GM19240 (cell line): ENCODE measurements at regions not wholly inside any gene's neighbourhood (a gene's known extent, or its start where the extent isn't known, plus 50 kb on each side); places are given as distances from the start of the nearest gene placed in this dataset.
"Not testable (repeated sequence)": the region's sequence is repeated elsewhere in the genome, so short reads cannot be mapped to it uniquely, and the experiment has no call there.

Source experiments
- DNase-seq: peaks from one replicate; pipeline ENCODE4 v3.0.0; 2011; ENCODE audit warnings: low spot score; ENCODE audit not compliant: insufficient read length

- DNase-seq: no peak
These were observed 118.9 kb upstream of the SMLR1 start for GRCh38 chr6:130708338-130708737.

DNA sequence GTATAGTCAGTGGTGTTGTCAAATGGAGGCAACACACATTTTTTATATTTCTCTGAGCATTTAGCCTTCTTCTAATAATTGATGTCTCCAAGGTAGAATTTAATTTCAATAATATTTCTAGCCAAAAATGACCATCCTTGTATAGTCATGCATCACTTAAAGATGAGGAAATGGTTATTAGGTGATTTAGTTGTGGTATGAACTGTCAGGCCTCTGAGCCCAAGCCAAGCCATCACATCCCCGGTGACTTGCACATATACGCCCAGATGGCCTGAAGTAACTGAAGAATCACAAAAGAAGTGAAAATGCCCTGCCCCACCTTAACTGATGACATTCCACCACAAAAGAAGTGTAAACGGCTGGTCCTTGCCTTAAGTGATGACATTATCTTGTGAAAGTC, 115.6 kb upstream of the SMLR1 start:
- DNase-seq: not testable (repeated sequence)

DNA sequence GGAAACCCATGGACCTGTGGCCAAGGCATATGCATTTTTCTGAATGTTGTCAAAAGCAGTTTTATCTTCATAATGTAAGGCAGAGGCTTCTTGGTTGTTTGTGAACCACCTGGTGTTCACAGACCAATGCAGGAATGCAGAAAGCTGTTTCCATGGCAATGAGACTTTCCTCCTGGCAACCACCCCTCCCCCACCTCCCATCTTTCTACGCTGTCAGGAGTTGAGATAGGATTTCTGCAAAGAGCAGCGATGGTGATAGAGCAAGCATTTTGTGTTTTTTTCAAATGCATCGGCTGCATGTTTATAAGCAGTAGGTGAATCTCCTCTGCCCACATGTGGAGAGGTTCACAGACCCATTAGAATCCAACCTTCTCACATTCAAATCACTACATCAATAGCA, 114.1 kb upstream of the SMLR1 start:
- DNase-seq: no peak

- DNase-seq: no peak
These were observed 112.1 kb upstream of the SMLR1 start for GRCh38 chr6:130715058-130715457.

GRCh38 chr6:130716466-130716865, 110.7 kb upstream of the SMLR1 start:
- DNase-seq: no peak

DNA sequence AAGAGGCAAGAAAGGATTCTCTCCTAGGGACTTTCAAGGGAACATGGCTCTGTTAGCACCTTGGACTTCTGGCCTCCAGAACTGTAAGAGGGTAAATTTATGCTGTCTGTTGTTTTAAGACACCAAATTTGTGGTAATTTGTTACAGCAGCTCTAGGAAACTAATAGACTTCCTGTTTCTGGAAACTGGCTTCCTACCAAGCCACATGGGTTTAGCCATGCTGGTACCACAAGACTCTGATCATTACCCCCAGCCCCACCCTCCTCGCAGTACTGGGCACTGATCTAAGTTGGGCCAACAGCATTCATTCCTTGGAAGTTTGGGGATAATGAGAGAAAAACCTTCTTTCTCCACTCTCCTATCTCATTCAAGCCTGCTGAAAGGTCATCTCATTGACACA, 109.5 kb upstream of the SMLR1 start:
- no peak for DNase-seq

DNA sequence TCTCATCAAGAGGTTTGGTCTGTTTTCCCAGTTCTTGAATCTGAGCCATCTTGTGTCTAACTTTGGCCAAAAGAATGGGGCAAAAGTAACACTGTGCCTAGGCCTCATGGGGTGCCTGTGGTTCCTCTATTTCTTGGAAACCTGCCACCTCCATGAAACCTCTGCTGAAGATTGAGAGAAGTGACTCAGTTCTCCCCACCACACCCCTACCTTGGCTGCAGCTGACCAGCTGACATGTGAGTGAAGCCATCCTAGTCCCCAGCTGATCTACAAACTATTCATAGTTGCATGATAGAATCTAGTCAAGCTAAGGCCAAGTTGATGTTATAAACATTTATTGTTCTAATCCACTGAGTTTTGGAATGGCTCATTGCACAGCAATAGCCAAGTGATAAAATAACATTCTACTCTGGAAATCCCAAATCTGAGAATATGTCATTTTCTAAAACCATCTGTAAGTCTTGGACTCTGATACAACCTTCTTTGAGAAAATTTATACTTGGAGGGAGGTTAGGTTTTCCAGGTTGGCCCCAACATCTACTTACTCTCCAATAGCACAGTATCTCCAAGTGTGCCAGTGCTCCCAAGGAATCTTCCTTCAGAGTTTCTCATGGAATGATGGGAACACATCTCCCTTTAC, 107.0 kb upstream of the SMLR1 start:
- DNase-seq: no peak

- DNase-seq: no peak
These were observed 103.1 kb upstream of the SMLR1 start for GRCh38 chr6:130724089-130724488.

DNA sequence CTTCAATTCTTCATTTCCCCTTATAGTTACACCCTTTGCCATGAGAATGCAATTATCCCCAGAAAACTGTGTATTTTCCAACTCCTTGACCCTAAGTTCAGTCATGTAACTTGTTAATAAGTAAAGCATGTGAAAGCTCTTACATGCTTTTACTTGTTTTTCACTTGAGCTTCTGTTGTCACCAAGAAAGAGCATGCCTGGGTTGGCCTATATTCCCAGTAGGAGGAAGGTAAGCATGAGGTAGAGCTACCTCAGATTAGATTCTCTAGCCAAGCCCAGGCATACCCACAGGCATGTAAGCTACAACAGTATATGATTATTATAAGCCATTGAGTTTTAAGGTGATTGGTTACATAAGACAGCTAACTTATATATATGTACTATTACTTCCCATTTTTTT, 101.7 kb upstream of the SMLR1 start:
- no peak for DNase-seq

DNA sequence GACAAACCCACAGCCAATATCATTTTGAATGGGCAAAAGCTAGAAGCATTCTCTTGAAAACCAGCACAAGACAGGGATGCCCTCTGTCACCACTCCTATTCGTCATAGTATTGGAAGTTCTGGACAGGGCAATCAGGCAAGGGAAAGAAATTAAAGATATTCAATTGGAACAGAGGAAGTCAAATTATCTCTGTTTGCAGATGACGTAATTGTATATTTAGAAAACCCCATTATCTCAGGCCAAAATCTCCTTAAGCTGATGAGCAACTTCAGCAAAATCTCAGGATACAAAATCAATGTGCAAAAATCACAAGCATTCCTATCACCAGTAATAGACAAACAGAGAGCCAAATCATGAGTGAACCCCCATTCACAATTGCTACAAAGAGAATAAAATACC, 99.1 kb upstream of the SMLR1 start:
- not testable (repeated sequence) for DNase-seq

GRCh38 chr6:130730600-130730999, 96.6 kb upstream of the SMLR1 start:
- no peak for DNase-seq

DNA sequence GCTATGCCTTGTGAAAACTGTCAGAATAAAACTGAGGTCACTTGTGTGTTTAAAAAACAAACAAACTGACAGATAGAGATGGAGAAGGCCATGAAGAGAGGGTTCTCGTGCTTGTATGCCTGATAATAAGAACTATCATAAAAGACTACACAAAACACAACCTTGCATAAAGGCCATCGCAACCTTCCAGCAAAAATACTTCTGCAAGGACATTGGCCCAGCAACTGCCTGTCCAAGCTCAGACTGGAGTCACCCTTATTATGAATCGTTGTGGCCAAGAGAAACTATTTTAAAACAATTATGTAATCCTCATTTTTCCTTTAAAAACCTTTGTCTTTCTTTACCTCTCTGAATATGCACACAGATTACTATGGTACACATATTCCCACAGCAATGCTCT, 93.0 kb upstream of the SMLR1 start:
- DNase-seq: no peak

DNA sequence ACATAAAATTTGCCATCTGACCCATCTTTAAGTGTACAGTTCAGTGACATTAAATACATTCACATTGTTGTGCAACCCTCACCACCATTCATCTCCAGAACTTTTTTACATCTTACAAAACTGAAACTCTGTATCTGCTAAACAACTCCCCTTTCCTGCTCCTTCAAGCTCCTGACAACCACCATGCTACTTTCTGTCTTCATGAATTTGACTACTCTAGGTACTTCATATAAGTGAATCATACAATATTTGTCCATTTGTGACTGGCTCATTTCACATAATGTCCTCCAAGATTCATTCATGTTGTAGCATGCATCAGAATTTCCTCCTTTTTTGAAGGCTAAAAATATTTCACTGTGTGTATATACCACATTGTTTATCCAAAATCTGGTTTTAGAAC, 86.9 kb upstream of the SMLR1 start:
- DNase-seq: no peak

DNA sequence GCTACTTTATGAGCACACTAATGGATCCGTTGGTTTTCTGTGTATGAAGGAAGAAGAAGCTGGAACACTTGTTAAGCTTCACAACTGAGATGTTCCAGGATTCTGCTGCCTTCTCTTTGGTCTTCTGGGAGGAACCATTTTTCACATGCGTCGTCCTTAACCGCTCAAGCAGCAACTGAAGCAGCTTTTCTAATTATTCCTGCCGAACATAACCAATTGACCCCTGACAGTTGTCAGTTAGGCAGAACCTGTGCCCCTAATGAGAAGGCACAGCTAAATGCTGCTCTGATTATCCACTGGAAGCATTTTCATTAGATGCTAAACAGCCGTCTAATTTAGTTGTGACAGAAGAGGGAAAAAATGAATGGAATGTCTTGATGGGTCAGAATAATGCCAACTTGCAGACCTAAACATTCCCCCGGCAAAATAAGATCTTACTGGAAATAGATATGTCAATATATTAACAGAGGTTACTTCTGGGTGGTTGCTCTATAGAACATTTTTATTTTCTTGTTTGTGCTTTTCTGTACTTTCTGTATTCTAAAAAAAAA, 85.0 kb upstream of the SMLR1 start:
- DNase-seq: no peak

DNA sequence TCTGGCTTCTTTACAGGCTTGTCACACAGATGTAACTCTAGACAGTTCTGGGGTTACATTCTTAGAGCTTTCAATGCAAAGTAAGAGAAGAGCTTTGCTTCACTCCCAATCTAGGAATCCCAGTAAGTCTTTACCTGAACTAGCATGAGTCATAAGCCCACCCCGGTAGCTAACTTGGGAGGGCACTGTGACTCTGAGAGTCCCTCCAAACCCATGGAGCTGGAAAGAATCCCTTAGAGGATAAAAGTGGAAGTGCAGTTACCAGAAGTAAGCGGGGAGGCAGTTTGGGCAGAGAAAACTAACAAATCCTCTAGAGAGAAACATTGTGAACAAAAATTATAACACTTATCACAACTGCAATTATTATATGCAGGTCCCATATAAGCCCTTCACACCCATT, 84.0 kb upstream of the SMLR1 start:
- no peak for DNase-seq

- no peak for DNase-seq
These were observed 82.4 kb upstream of the SMLR1 start for GRCh38 chr6:130744576-130745366.

DNA sequence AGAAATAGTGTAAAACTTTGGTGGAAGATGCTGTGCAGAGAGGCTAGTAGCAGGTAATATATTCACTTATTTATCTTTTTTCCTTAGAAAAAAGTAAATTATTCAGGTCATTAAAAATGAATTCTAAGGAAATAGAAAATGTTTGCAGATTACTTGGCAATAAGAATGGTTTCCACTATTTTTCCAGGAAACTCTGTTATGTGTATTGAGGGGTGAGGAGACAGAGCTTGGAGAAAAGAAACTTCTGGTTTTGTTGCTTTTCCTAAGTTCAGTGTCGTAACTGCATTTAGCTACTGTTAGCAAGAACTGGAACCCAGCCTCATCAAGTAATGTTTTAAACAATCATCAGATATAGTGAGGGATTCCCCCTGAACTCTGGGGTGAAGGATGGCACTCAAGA, 79.2 kb upstream of the SMLR1 start:
- no peak for DNase-seq

DNA sequence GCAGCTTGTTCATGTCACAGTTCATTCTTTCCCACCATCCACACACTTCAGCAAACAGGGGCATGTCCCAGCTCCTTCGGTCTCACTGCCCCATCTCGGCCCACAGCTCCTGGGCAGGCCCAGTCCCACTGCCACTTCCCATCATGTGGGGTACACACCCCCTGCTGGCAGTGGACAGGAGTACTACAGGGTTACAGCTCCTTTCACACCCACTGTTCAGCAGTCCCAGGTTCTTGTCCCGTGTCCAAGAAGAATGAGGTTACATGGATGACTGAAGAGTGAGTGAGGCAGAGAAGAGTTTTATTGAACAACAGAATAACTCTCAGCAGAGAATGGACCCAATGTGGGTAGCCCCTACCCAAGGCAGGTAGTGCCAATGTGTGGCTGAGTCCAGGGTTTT, 77.8 kb upstream of the SMLR1 start:
- DNase-seq: no peak

GRCh38 chr6:130752267-130752666, 74.9 kb upstream of the SMLR1 start:
- DNase-seq: no peak

- DNase-seq: no peak
These were observed 72.3 kb upstream of the SMLR1 start for GRCh38 chr6:130754786-130755367.

GRCh38 chr6:130755368-130756034, 71.7 kb upstream of the SMLR1 start:
- DNase-seq: no peak

DNA sequence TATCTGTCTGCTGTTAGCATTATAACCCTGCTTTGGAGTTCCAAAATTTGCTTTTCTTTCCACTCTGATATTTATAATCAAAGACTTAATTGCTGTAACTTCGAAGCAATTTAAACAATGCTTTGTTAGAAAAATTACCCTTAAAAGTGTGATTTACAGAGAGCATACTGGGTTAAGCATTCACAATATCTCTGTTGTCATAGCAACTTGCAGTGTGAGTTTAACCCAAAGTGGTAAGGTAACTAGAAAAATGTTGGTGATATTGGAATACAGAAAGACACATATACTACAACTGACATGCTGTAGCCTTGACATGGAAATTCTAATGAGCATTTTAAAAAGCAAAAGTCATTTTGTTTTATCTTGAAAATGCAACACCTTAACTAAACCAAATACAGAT, 70.4 kb upstream of the SMLR1 start:
- no peak for DNase-seq
